ENCODE measurements at regions not wholly inside any gene's neighbourhood (a gene's known extent, or its start where the extent isn't known, plus 50 kb on each side); places are given as distances from the start of the nearest gene placed in this dataset.
A peak's percentile ranks its signal among the peaks of the same experiment; 100 is the strongest.

- Histone ChIP-seq H3K27me3 (ENCODE audit: control insufficient read depth in 1 of 2, insufficient read depth in 2 of 2, low read length in 2 of 2) (peaks cover 0 to 5% of the 10 kb centered on the region in 2 experiments; a peak in 2 of 5 replicates), H3K9me3 (ENCODE audit: low read length) (no peaks in the 10 kb centered on the region), H2AFZ (ENCODE audit: low read length) (no peak overlapping the region), H3K36me3 (replicated peaks in 1 of 2; ENCODE audit: control insufficient read depth in 1 of 2, insufficient read depth in 2 of 2, low read length in 2 of 2) (no peaks in the 10 kb centered on the region), H4K20me1 (ENCODE audit: insufficient read depth, low read length) (no peaks in the 10 kb centered on the region), H3K4me3 (replicated peaks in 1 of 3; ENCODE audit: insufficient read depth in 1 of 3, low read depth in 2 of 3, low read length in 3 of 3) (no peak overlapping the region; a peak in 1 of 6 replicates), H3K4me1 (ENCODE audit: insufficient read depth, low read length) (no peaks in the 10 kb centered on the region), H3K9ac (ENCODE audit: insufficient read depth, low read depth, low read length) (no peak overlapping the region), H3K27ac (ENCODE audit: extremely low read length, insufficient read depth, low read length) (no peak overlapping the region), H3K79me2 (ENCODE audit: insufficient read depth, low read length) (no peaks in the 10 kb centered on the region), H3K4me2 (ENCODE audit: low read depth, low read length) (no peak overlapping the region; the same call in 1 of the 2 replicates)
- peak; percentile 84 for ATAC-seq
- no peak for FAIRE-seq
- peak; percentile 10 for DNase-seq (ENCODE audit: low spot score)
- ChIA-PET CTCF (ENCODE audit: low intra/inter-chr PET ratio, low total read pairs) (no interaction called here), POLR2A (no interaction called here)
- intact Hi-C loops (cut with micrococcal nuclease; ENCODE audit: unreplicated experiment) (no loop called here), in situ Hi-C loops (cut with HindIII; ENCODE audit: extremely low pct_ligation_motif_present, low pct_unique_long_range_greater_than_20kb) (no loop called here)
- no TSS peak for BruUV-seq (replicated peaks)
- TF ChIP-seq KDM5A (IDR thresholded peaks at IDR 0.05; ENCODE audit: borderline replicate concordance, low read length) (no peak), NBN (conservative IDR thresholded peaks at IDR 0.05) (no peak), SP5 (CRISPR knock-in tag; IDR thresholded peaks at IDR 0.05; ENCODE audit: borderline replicate concordance, low read depth) (no peak), ZNF275 (CRISPR knock-in tag; IDR thresholded peaks at IDR 0.05; ENCODE audit: borderline replicate concordance) (no peak), ZNF354B (CRISPR knock-in tag; IDR thresholded peaks at IDR 0.05) (no peak), FOSL2 (CRISPR knock-in tag; IDR thresholded peaks at IDR 0.05) (0 out of 2 replicates have a peak, but pooled peaks have one; percentile 25), TMF1 (CRISPR knock-in tag; IDR thresholded peaks at IDR 0.05; ENCODE audit: low read depth) (no peak), ARHGAP35 (CRISPR knock-in tag; IDR thresholded peaks at IDR 0.05; ENCODE audit: borderline replicate concordance) (no peak), GTF3A (CRISPR knock-in tag; conservative IDR thresholded peaks at IDR 0.05) (no peak)
- WGBS (ENCODE audit: low lambda C conversion rate) = 35% methylated on average over 5 of the region's 30 CpGs
These were observed 236.0 kb downstream of the BCL11B start for GRCh38 chr14:99035712-99036610.

Measured in HepG2 (cell line).